ENCODE measurements at regions not wholly inside any gene's neighbourhood (a gene's known extent, or its start where the extent isn't known, plus 50 kb on each side); places are given as distances from the start of the nearest gene placed in this dataset.

DNA sequence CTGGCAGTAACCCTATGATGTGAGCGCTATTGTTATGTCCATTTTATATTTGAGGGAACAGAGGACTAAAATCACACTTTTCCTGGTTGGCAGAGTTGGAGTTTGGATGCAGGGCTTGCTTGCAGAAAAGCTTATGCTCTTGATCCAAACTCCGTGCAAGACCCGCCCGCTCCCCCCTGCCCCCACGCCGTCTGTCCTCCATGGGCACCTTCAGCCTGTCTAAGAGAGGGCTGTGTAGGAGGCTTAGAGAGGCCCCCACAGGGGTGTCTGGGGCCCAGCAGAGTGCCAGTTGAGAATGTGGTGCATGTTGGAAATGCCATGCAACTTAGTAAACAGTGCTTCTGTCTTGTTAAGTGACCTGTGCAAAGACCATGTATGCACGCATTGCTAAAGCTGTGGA, 170.5 kb upstream of the NPY start:
- TF ChIP-seq, protein P1, sequence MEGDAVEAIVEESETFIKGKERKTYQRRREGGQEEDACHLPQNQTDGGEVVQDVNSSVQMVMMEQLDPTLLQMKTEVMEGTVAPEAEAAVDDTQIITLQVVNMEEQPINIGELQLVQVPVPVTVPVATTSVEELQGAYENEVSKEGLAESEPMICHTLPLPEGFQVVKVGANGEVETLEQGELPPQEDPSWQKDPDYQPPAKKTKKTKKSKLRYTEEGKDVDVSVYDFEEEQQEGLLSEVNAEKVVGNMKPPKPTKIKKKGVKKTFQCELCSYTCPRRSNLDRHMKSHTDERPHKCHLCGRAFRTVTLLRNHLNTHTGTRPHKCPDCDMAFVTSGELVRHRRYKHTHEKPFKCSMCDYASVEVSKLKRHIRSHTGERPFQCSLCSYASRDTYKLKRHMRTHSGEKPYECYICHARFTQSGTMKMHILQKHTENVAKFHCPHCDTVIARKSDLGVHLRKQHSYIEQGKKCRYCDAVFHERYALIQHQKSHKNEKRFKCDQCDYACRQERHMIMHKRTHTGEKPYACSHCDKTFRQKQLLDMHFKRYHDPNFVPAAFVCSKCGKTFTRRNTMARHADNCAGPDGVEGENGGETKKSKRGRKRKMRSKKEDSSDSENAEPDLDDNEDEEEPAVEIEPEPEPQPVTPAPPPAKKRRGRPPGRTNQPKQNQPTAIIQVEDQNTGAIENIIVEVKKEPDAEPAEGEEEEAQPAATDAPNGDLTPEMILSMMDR (IDR thresholded peaks at IDR 0.05) = no peak
- TF ChIP-seq POLR2AphosphoS5 (IDR thresholded peaks at IDR 0.05) = no peak

All from sigmoid colon (tissue), 4 donors.